ENCODE measurements at regions not wholly inside any gene's neighbourhood (a gene's known extent, or its start where the extent isn't known, plus 50 kb on each side); places are given as distances from the start of the nearest gene placed in this dataset.

DNA sequence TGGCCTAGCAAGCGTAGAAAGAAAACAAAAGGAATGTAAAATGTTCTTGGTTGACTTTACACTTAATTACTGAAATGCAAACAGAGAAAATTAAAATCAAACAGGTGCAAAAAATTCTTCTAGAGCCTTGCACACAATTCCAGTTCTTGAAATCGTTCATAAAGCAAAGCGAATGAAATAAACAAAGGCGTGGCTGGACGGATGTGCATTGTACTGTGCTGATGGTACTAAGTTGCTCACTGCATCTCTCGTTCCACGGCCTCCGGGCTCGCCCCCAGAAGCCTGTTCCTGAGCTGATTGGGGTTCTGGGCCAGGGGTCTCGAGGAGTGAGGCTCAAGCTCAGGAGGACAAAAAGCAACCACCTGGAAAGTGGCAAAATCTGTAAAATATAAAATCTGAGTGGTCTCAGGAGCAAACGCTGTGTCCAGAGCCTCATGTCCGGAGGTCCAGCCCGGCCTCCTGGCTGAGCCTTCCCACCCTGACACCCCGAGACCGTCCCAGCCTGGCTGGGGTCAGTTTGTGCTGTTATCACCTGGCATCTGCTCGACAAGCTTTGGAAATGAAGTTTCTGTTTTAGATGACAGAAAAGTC lies 71.3 kb downstream of the TTLL2 start:
- no peak for DNase-seq
- H3K27ac ChIP-seq, result no peak overlapping the region
- ATAC-seq, result no peak
- H3K4me1 ChIP-seq, result no peaks in the 10 kb centered on the region
- no peaks in the 10 kb centered on the region for H3K9me3 ChIP-seq
- WGBS, 2 donors, result 85 to 88% methylated on average over 16 of the region's 16 CpGs
- no peaks in the 10 kb centered on the region for H3K36me3 ChIP-seq
- no peak for TF ChIP-seq CTCF (IDR thresholded peaks at IDR 0.05)
- H3K4me3 ChIP-seq, result no peak overlapping the region
- intact Hi-C loops (cut with DNase I), result no loop called here
- peaks cover 0 to 4% (median 0%) of the 10 kb centered on the region in 7 donors for H3K27me3 ChIP-seq

GRCh38 chr6:167396659-167397490 lies 72.0 kb downstream of the TTLL2 start:
- TF ChIP-seq CTCF (IDR thresholded peaks at IDR 0.05), result no peak
- H3K36me3 ChIP-seq, result no peaks in the 10 kb centered on the region
- peaks cover 0 to 4% (median 0%) of the 10 kb centered on the region in 7 donors for H3K27me3 ChIP-seq
- H3K9me3 ChIP-seq, result no peaks in the 10 kb centered on the region
- intact Hi-C loops (cut with DNase I), result no loop called here
- no peak overlapping the region for H3K4me3 ChIP-seq
- no peaks in the 10 kb centered on the region for H3K4me1 ChIP-seq
- no peak overlapping the region for H3K27ac ChIP-seq
- ATAC-seq (no peak), DNase-seq (no peak)
- 87 to 88% methylated on average over 23 of the region's 23 CpGs for WGBS, 2 donors

DNA sequence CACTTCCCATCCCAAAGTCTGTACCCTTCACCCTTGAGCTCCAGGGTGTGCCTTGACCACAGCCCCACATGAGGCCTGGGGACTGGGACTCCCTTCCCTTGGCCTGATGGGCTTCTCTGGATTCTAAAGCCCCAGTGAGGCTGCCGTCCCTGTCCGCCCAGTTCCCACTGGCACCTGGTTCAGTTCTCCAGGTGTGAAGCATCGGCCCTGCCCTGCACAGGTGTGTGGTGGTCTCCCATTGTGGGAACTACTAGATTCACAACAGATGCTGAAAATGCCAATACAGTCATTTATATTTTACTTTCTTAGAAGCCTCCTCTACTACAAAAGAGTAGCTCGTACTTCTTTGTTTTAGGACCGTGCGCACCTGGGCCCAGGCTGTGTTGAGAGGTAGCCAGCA lies 72.8 kb downstream of the TTLL2 start:
- H3K27me3 ChIP-seq, result peaks cover 0 to 4% (median 0%) of the 10 kb centered on the region in 7 donors
- DNase-seq (no peak), ATAC-seq (no peak)
- no peak overlapping the region for H3K27ac ChIP-seq
- 98% methylated on average over 6 of the region's 6 CpGs for WGBS, 2 donors
- intact Hi-C loops (cut with DNase I), result no loop called here
- H3K9me3 ChIP-seq, result no peaks in the 10 kb centered on the region
- H3K4me3 ChIP-seq, result no peak overlapping the region
- no peaks in the 10 kb centered on the region for H3K4me1 ChIP-seq
- TF ChIP-seq CTCF (IDR thresholded peaks at IDR 0.05), result no peak
- no peaks in the 10 kb centered on the region for H3K36me3 ChIP-seq

DNA sequence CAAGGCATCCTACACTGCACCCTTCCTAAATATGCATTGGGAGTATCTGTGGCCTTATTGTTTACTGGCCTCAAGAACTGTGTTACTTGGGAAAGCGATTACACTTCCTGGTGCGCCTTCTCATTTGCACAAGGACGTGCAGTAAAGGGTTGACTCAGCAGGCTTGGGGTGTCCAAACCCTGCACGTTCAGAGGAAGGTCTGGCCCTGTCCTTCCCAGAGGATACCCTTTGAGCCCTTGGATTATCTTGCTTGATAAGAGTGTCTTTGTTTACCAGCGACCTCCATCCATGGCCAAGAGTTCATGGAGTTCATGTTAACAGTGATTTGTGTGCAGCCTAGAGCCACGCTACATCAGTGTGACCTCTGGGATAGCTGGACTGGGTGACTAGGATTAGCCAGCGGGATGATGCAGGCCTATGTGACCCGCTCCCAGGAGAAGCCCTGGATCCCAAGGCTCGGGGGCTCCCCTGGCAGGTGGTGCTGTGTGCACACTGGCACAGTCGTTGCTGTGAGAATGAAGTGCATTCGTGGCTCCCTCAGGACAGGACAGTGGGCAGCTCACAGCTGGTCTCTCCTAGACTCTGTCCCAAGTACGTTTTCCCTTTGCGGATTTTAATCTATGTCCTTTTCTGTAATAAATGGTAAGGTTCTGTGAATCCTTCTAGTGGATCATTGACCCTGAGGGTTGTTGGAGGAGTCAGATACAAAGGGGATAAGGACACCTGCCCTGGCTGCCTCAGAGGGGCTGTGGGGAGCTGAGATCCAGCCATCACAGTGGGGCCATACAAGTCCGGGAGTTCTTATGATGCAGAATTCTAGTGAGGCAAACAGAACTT lies 73.5 kb downstream of the TTLL2 start:
- no peak for ATAC-seq
- intact Hi-C loops (cut with DNase I), result no loop called here
- TF ChIP-seq CTCF (IDR thresholded peaks at IDR 0.05), result no peak
- Histone ChIP-seq H3K4me1 (no peaks in the 10 kb centered on the region), H3K27ac (no peak overlapping the region), H3K36me3 (no peaks in the 10 kb centered on the region), H3K4me3 (no peak overlapping the region), H3K27me3 (peaks cover 0 to 4% (median 0%) of the 10 kb centered on the region in 7 donors), H3K9me3 (no peaks in the 10 kb centered on the region)
- WGBS, 2 donors, result 85 to 88% methylated on average over 14 of the region's 14 CpGs
- DNase-seq, result no peak
